GM18502 (cell line): ENCODE measurements at regions not wholly inside any gene's neighbourhood (a gene's known extent, or its start where the extent isn't known, plus 50 kb on each side); places are given as distances from the start of the nearest gene placed in this dataset.

Source experiments
- ATAC-seq: cut with Tn5 transposase; IDR thresholded peaks from one replicate; pipeline ENCODE4 v1.9.1; 2021; ENCODE audit warnings: mild to moderate bottlenecking; ENCODE audit not compliant: unreplicated experiment, poor library complexity

DNA sequence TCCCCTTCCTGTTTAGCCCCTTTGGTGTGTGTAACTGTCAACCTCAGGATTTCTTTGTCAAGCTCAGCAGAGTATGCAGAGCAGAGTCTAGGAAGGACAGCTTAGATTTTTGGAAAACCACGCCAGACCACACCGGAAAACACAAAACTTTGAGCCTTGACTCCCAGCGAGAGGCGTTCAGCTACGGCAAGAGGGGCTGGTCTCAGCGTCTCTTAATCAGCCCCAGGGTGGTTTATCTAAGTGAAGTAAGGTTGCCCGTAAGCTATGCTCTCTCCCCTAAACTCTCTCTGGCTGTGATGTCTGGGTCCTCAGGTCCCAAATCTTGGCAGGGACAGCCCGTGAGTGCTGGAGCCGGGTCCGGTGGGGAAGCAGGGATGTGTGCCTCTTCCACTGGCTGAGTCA lies 230.9 kb downstream of the KLF6 start:
- ATAC-seq = no peak

DNA sequence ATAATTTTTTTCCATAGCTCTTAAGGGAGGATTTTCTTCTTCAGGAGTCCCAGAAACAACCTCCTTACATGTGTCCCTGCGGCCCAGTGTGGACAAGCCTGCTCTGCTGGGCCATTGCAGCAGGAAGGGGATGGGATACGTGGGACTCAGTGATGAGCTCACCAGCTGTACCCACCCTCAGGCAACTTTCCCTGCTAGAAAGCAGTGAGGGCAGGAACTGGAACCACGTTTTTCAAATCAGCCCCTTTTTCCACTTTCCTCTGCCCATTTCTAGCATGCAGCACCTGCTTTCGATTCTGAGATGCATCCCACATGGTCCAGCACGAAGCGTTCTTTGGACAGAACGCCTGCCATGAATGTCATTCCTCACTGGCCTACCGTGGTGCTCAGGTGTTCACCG lies 232.7 kb downstream of the KLF6 start:
- ATAC-seq = no peak

- ATAC-seq = no peak
These were observed 233.2 kb downstream of the KLF6 start for GRCh38 chr10:3551761-3552160.

DNA sequence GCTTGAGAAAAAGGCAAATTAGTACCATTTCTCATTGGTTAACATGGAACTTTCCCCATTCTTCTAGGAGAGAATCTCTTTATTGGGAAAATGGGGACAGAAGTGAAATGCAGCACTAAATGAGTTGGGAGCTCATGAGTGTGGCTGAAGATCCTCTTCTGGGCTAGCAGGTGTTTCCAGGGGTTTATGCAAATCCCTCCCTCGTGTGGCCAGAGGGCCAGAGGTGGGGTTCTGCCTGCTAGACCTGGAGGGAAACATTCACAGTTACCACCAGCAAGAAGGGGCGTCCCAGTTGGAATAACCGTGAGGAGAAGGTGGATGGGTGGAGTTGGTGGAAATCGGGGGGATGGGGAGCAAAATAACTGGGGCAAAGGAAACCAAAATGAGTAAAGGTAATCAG lies 235.9 kb downstream of the KLF6 start:
- ATAC-seq = no peak

- ATAC-seq = no peak
These were observed 236.3 kb downstream of the KLF6 start for GRCh38 chr10:3548702-3549101.

DNA sequence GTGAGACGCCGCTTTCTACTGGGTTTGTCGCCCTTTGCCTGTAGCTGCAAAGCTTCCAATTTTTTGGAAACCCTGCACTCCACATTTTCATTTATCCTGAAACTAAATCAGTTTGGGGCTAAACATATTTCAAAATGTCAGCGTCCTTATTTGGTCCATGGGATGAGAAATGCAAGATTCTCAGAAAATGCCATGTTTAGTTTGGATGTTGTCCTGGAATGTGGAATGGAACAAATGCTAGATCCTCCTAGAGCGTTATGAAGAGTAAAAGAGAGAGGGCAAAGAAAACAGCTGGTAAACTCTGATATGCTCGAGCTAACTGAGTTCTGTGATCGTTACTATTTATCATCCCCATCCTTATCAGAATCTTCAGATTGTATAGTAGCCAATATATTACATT lies 236.9 kb downstream of the KLF6 start:
- no peak for ATAC-seq

DNA sequence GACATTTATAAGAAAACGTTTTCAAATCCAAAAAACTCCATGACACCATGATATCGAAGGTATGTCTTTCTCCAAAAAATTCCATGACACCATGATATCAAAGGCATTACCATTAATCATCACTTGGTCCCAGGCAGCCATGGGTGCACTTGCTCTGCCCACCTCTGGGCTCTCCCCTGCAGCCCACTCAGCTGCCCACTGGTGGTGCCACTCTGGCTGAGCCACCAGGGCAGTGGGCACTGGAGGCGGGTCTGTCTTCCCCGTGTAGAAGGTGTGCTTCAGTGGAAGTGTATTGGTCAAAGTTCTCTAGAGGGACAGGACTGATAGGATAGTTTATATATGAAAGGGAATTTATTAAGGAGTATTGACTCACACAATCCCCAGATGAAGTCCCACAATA lies 240.4 kb downstream of the KLF6 start:
- ATAC-seq = no peak

GRCh38 chr10:3542185-3542611 lies 242.8 kb downstream of the KLF6 start:
- no peak for ATAC-seq

DNA sequence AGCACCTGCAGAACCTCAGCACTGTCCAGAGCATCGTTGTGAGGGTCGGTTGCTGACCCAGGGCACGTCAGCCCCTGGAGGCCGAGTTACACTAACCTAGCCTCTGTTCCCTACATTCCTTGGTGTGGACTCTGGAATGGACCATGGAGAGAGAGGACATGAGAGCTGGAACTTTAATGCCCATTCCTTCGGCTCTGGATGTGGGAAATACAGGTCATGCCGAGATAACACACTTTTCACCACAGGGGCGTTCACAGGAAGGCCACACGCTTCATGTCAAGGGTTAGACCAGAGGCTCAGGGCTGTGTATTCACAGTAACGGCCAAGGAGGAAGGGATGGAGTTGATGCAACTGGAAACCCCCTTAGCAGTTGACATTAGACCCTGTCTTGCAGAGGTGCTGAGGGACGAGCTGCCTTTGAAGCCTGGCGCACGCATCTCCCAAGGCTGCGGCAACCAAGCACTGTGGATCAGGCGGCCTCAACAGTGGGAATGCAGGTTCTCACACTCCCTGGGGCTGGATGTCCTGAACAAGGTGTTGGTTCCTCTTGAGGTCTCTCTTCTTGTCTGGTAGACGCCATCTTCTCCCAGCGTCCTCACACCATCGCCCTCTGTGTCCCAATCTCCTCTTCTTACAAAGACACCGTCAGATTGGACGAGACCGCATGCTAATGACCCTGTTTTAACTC lies 245.2 kb downstream of the KLF6 start:
- no peak for ATAC-seq

DNA sequence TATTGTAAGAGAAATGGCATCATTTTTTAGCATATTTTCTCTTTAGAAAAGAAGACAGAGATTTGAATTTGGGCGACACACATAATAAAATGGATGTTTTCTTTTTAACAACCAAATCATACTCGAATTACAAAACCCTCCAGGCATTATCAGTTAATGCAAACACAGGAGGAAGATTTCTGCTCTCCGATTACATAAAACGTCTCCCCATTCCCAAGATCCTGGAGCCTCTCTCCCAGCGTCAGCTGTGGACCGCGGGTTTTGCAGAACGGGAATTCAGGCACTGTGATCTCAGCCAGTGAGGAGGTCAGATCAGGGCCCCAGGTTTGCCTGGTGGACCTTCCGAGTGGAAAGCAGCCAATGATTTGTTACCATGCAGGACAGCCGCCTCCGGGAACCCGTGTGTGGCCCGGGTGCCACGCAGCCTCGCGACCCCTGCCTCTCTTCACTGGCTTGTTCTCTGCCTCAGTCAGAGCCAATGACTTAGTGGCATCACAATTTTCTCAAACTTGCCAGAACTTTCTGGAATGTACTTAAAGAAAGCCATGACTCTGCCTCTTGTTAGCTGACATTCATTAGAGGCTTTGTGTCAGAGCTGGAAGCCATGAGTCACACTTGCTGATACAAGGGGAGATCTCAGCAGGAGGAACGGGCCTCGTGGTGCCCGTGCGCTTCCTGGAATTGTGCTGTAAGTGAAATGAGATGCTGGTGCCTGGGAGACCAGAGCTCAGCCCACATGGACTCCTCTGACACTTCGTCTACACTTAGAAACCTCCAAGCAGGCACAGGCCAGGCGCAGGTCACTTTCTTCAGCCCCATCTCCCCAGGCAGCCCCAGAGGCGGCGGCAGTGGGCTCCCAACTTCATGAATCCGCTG lies 246.1 kb downstream of the KLF6 start:
- no peak for ATAC-seq

GRCh38 chr10:3538291-3538655 lies 246.7 kb downstream of the KLF6 start:
- no peak for ATAC-seq

DNA sequence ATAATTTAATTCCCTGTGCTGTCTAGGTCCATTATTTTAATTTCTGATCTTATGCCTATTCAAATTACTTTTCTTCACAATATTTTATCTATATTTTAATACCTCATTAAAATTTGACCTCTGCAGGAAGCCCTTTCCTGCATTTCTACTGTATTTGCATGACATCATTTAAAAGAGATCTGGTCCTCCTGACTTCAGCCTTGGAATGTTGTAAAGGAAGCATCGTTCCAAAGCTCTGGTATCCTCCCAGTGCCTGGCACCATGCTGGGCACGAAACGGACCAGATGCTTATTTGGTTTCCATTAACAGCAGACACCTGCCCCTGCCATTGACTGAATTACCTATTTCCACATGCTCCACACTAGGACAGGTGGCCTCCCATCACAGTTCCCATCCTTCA lies 247.5 kb downstream of the KLF6 start:
- ATAC-seq = no peak

- ATAC-seq = no peak
These were observed 250.0 kb downstream of the KLF6 start for GRCh38 chr10:3535001-3535400.

DNA sequence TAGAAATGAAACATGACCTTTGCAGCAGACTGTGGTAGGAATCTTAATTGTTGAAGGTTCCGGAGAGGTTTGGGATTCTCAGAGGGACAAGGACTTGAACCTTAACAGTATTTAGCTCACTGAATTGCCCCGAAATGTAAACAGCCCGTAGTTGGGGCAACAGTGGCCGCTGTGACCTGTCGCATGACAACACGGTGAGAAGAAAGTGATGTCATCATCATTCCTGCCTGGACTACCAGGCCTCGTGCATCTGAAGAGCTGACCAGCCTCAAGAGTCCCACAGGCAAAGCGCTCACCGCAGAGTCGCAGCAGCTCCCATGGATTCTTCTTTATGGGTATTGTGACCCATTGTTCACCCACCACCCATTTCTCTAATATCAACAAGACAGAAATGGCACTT lies 250.6 kb downstream of the KLF6 start:
- no peak for ATAC-seq

DNA sequence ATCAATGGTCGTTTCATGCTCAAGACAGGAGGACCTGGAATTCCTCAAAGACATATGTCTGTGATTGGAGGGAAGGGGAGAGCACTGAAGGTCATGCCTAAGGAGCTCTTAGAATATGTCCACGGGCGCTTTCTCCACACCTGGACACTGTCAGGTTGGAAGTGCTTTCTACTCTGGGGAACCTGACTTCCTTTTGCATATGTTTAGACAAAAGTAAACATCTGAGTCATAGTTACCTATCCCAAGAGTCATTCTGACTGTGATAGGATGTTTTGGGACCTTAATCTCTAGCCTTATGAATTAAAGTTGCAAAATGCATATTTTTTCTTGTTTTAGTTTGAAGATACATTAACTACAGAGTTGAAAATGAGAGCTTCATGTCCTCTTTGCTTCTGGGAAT lies 251.7 kb downstream of the KLF6 start:
- no peak for ATAC-seq

GRCh38 chr10:3532644-3533043 lies 252.4 kb downstream of the KLF6 start:
- no peak for ATAC-seq

- no peak for ATAC-seq
These were observed 253.3 kb downstream of the KLF6 start for GRCh38 chr10:3531670-3532069.

DNA sequence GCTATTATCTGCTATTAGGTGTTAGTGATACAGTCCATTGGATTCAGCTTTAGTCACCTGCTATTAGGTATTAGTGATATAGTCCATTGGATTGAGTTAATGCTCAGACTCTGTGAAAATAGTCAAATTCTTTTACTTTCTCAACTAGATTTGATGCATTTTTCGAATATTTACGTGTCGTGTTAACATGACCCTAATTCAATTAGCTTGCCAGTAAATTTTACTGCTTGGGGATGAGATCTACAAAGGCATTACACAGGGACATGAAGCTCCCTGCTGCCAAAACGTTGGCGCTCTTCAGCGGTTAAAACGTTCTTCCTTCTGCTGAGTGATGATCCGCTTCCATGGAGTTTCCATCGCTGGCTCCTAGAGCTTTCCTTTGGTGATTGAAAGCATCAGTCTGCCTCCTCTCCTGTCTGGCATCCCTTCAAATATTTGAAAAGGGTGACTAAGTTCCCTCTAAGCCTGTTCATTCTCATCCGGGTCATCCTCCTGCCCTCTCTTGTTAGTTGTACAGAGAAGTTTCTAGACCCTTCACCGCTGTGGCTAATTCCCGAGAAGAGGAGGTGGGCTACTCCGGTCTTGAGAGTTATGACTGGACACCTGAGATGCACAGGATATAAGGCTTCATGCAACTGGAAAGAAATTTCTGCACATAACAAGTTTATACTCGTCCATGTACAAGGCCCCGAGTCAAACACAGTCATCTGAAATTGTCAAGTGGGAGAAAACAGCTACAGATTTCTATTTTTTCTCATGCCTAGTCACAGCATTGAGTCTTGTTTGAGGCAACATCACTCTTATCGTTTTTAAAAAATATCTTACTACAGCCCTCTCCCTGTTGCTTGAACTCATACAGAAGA lies 254.0 kb downstream of the KLF6 start:
- ATAC-seq = no peak

DNA sequence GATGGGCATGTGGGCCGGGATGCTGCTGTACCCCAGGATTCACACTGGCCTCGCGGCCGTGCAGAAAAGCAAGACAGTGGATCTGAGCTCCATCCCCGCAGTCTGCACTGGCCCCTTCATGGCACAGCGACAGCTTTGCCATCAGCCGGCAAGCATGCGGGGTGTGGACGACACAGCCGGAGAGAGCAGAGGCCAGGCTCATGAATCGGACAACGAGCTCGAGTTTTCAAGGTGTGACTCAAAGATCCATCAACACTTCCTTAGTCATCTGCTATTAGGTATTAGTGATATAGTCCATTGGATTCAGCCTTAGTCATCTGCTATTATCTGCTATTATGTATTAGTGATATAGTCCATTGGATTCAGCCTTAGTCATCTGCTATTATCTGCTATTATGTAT lies 254.7 kb downstream of the KLF6 start:
- no peak for ATAC-seq

DNA sequence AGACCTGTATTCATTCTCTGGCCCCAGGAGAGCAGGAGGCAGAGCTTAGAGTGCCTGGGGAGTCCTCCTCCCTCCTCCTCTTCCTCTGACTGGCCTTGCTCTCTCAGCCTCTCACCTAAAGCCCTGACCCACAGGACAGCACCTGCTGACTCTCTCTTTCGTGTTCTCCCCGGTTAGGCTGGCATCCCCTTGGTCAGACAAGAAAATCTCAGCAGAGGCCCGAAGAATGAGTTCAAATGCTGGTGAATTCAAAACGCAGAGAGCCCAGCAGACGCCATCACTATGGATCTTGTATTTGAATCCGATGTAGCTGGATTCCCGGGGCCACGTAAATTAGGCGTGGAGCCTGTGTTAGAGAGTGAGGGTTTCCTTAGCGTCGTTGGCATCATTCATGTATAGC lies 255.3 kb downstream of the KLF6 start:
- ATAC-seq = no peak

GRCh38 chr10:3528823-3529403 lies 256.1 kb downstream of the KLF6 start:
- no peak for ATAC-seq
